ENCODE measurements at regions not wholly inside any gene's neighbourhood (a gene's known extent, or its start where the extent isn't known, plus 50 kb on each side); places are given as distances from the start of the nearest gene placed in this dataset.

GRCh38 chr3:5948084-5948483, 760.6 kb downstream of the EDEM1 start:
- TF ChIP-seq CTCF (IDR thresholded peaks at IDR 0.05; ENCODE audit: borderline replicate concordance, insufficient read depth, low read depth, low read length) = no peak
- H3K4me3 ChIP-seq (ENCODE audit: low read depth, low read length) = no peak overlapping the region

GRCh38 chr3:5951026-5951425, 763.5 kb downstream of the EDEM1 start:
- TF ChIP-seq CTCF (IDR thresholded peaks at IDR 0.05; ENCODE audit: borderline replicate concordance, insufficient read depth, low read depth, low read length) = no peak
- no peak overlapping the region for H3K4me3 ChIP-seq (ENCODE audit: low read depth, low read length)

GRCh38 chr3:5972586-5972985, 785.1 kb downstream of the EDEM1 start:
- H3K4me3 ChIP-seq (ENCODE audit: low read depth, low read length) = no peak overlapping the region
- no peak for TF ChIP-seq CTCF (IDR thresholded peaks at IDR 0.05; ENCODE audit: borderline replicate concordance, insufficient read depth, low read depth, low read length)

- H3K4me3 ChIP-seq (ENCODE audit: low read depth, low read length) = no peak overlapping the region
- no peak for TF ChIP-seq CTCF (IDR thresholded peaks at IDR 0.05; ENCODE audit: borderline replicate concordance, insufficient read depth, low read depth, low read length)
Measured at GRCh38 chr3:5974630-5975322, 787.3 kb downstream of the EDEM1 start.

- TF ChIP-seq CTCF (IDR thresholded peaks at IDR 0.05; ENCODE audit: borderline replicate concordance, insufficient read depth, low read depth, low read length) = no peak
- no peak overlapping the region for H3K4me3 ChIP-seq (ENCODE audit: low read depth, low read length)
Measured at GRCh38 chr3:5977331-5977730, 789.8 kb downstream of the EDEM1 start.

GRCh38 chr3:5980475-5980874, 793.0 kb downstream of the EDEM1 start:
- H3K4me3 ChIP-seq (ENCODE audit: low read depth, low read length) = no peak overlapping the region
- TF ChIP-seq CTCF (IDR thresholded peaks at IDR 0.05; ENCODE audit: borderline replicate concordance, insufficient read depth, low read depth, low read length) = no peak

- H3K4me3 ChIP-seq (ENCODE audit: low read depth, low read length) = no peak overlapping the region
- TF ChIP-seq CTCF (IDR thresholded peaks at IDR 0.05; ENCODE audit: borderline replicate concordance, insufficient read depth, low read depth, low read length) = no peak
Measured at GRCh38 chr3:5994651-5995050, 807.1 kb downstream of the EDEM1 start.
